Activated T-helper 17 cell treated with anti-CD3 and anti-CD28 coated beads, Interleukin-2, amount 50 U/mL, for 72 hours (primary cell): ENCODE measurements at regions not wholly inside any gene's neighbourhood (a gene's known extent, or its start where the extent isn't known, plus 50 kb on each side); places are given as distances from the start of the nearest gene placed in this dataset.

Experiments
- ATAC-seq: fragments of 150-1000 bp; cut with Tn5 transposase; replicated peaks from 2 replicates; pipeline ENCODE4 v1.10.0; 2021; ENCODE audit warnings: mild to moderate bottlenecking, moderate library complexity
- H3K27ac Mint-ChIP-seq: one replicate; pipeline ENCODE4 v1.8.0; 2022; ENCODE audit warnings: mixed read lengths
- H3K27me3 Mint-ChIP-seq: one replicate; pipeline ENCODE4 v1.8.0; 2022; ENCODE audit warnings: mixed read lengths
- H3K36me3 Mint-ChIP-seq: one replicate; pipeline ENCODE4 v1.8.0; 2022; ENCODE audit warnings: low read depth, mild to moderate bottlenecking, mixed read lengths
- H3K4me1 Mint-ChIP-seq: one replicate; pipeline ENCODE4 v1.8.0; 2022; ENCODE audit warnings: mixed read lengths
- H3K4me3 Mint-ChIP-seq: one replicate; pipeline ENCODE4 v1.8.0; 2022; ENCODE audit warnings: mild to moderate bottlenecking, mixed read lengths
- H3K9me3 Mint-ChIP-seq: one replicate; pipeline ENCODE4 v1.8.0; 2022; ENCODE audit warnings: mixed read lengths

DNA sequence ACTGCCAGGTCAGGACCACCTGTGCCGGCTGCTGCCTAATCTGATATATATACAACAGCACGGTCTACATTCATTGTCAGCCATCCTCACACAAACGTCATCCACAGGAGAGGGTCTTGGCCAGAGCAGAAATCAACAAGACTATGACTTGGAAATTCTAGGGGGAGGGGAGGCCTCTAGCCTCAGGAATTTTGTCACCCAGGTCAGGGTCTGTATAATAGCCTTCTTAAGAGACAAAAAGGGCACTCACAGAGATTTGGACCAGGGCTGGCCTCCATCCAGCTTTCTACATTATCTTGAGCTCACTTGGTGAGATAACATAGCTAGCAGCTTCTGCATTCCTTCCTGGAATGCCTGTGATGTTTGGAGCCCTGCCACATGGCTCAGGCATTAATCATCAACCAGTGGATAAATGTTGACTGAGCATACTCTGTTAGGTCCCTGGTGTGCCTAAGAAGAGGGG, 50.4 kb upstream of the CTIF start:
- Mint-ChIP-seq H3K27me3 (peaks cover 27% of the 10 kb centered on the region), H3K27ac (no peak overlapping the region), H3K4me1 (peaks cover 2% of the 10 kb centered on the region), H3K36me3 (no peaks in the 10 kb centered on the region), H3K4me3 (no peak overlapping the region), H3K9me3 (no peaks in the 10 kb centered on the region)
- no peak for ATAC-seq

- no peaks in the 10 kb centered on the region for H3K9me3 Mint-ChIP-seq
- ATAC-seq, result no peak
- no peaks in the 10 kb centered on the region for H3K4me1 Mint-ChIP-seq
- peaks cover 15% of the 10 kb centered on the region for H3K27me3 Mint-ChIP-seq
- no peak overlapping the region for H3K27ac Mint-ChIP-seq
- no peak overlapping the region for H3K4me3 Mint-ChIP-seq
- no peaks in the 10 kb centered on the region for H3K36me3 Mint-ChIP-seq
Measured at GRCh38 chr18:48486754-48487153, 52.1 kb upstream of the CTIF start.

DNA sequence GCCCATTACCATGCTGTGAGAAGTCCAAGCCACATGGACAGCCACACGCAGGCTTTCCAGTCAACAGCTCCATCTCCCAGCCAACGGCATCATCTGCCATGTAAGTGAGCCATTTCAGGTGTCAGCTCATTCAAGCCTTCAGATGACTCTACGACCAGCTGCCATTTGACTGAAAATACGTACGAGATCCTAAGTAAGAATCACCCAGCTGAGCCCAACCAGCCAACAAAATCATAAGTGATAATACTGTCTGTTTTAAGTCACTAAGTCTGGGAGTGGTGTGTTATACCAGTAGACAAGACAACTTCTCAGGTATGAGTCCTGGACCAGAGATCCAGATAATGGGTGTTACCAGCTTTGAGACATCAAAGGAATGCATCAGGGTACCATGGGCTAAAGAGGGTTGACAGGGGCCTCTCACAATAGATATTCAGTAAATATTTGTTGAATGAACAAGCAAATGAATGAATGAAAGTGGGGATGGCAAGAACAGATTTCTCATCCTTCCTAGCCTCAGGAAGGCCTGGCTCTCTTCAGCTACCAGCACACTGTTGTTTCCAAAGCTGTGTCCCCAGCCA, 52.9 kb upstream of the CTIF start:
- Mint-ChIP-seq H3K4me3 (no peak overlapping the region), H3K36me3 (no peaks in the 10 kb centered on the region), H3K4me1 (no peaks in the 10 kb centered on the region), H3K9me3 (no peaks in the 10 kb centered on the region), H3K27ac (no peak overlapping the region), H3K27me3 (peaks cover 12% of the 10 kb centered on the region)
- no peak for ATAC-seq

GRCh38 chr18:48481092-48481491, 57.7 kb upstream of the CTIF start:
- Mint-ChIP-seq H3K9me3 (no peaks in the 10 kb centered on the region), H3K4me1 (no peaks in the 10 kb centered on the region), H3K27ac (no peak overlapping the region), H3K4me3 (no peak overlapping the region), H3K36me3 (no peaks in the 10 kb centered on the region), H3K27me3 (peaks cover 14% of the 10 kb centered on the region)
- ATAC-seq, result no peak

DNA sequence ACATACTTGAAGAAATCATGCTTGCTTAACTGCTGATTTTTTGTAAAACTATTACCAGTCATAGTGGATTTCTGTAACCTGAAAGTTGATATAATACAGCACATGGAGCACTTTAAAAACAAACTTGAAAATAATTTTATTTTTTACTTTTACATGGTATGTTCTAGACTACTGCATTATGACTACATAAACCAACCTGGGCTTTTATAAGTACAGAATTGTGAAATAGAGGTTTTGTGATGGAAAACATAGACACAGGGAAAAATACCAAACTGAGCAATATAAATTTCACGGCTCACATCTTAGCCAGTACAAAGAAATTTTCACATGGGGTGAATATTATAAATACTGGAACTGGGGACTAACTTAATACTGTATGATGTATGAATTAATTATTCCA, 59.3 kb upstream of the CTIF start:
- Mint-ChIP-seq H3K4me3 (no peak overlapping the region), H3K27me3 (peaks cover 19% of the 10 kb centered on the region), H3K36me3 (no peaks in the 10 kb centered on the region), H3K9me3 (no peaks in the 10 kb centered on the region), H3K4me1 (no peaks in the 10 kb centered on the region), H3K27ac (no peak overlapping the region)
- no peak for ATAC-seq

DNA sequence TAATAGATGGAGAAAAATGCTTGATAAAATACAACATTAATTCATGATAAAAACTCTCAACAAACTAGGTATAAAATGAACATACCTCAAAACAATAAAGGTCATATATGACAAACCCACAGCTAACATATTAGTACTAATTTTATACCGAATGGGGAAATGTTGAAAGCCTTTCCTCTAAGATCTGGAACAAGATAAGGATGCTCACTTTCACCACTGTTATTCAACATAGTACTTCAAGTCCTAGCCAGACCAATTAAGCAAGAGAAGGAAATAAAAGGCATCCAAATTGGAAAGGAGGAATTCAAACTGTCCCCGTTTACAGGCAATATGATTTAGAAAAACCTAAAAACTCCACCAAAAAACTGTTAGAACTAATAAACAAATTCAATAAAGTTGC, 61.5 kb upstream of the CTIF start:
- Mint-ChIP-seq H3K9me3 (peaks cover 5% of the 10 kb centered on the region), H3K36me3 (no peaks in the 10 kb centered on the region), H3K4me1 (no peaks in the 10 kb centered on the region), H3K4me3 (no peak overlapping the region), H3K27ac (no peak overlapping the region), H3K27me3 (peaks cover 29% of the 10 kb centered on the region)
- no peak for ATAC-seq

GRCh38 chr18:48476550-48476917, 62.3 kb upstream of the CTIF start:
- H3K9me3 Mint-ChIP-seq, result peaks cover 8% of the 10 kb centered on the region
- no peak for ATAC-seq
- no peaks in the 10 kb centered on the region for H3K36me3 Mint-ChIP-seq
- H3K4me3 Mint-ChIP-seq, result no peak overlapping the region
- no peaks in the 10 kb centered on the region for H3K4me1 Mint-ChIP-seq
- no peak overlapping the region for H3K27ac Mint-ChIP-seq
- peaks cover 31% of the 10 kb centered on the region for H3K27me3 Mint-ChIP-seq

DNA sequence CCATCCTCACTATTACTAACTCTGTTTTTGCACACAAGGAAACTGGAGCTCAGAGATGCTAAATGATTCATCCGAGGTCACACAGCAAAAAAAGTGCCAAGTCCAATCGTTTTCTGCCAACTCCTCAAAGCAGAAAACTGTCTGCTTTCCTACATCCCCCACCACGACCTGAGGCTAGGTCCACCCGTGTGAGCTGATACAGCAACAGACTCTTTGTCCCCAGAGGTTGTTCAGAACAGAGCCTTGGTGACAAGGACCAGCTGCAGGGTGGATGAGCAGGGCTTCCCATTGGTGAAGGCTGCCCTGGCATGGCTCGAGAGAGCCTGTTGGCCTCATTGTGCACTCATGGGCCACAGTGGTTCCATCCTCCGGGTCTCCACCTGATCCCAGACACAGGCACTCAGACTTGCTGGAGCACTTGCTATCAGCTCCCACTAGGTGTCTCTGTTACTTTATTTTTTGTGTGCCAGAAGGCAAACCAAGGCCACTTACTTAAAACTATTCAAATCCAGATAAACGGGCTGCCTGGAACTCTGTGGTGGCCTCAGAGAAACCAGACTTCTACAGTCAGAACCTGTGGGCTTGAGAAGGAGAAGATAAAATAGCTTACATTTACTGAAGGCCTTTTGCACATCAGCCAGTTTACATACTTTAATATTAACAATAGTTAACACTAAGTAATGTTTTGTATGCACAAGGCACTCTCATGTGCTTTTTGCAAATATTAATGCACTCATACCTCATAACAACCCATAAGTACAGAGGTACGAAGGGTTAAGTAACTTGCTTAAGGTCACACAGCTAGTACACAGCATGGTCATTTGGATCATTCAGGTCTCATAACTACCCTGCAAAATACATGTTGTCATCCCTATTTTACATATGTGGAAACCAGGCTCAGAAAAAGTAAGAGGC, 62.9 kb upstream of the CTIF start:
- no peaks in the 10 kb centered on the region for H3K4me1 Mint-ChIP-seq
- H3K27me3 Mint-ChIP-seq, result peaks cover 33% of the 10 kb centered on the region
- H3K27ac Mint-ChIP-seq, result no peak overlapping the region
- ATAC-seq, result peak; percentile 66
- H3K36me3 Mint-ChIP-seq, result no peaks in the 10 kb centered on the region
- peaks cover 8% of the 10 kb centered on the region for H3K9me3 Mint-ChIP-seq
- H3K4me3 Mint-ChIP-seq, result no peak overlapping the region

GRCh38 chr18:48473816-48474215, 64.6 kb upstream of the ZBTB7C start:
- no peaks in the 10 kb centered on the region for H3K36me3 Mint-ChIP-seq
- H3K4me3 Mint-ChIP-seq, result no peak overlapping the region
- peaks cover 8% of the 10 kb centered on the region for H3K9me3 Mint-ChIP-seq
- peaks cover 40% of the 10 kb centered on the region for H3K27me3 Mint-ChIP-seq
- no peaks in the 10 kb centered on the region for H3K4me1 Mint-ChIP-seq
- H3K27ac Mint-ChIP-seq, result no peak overlapping the region
- no peak for ATAC-seq

GRCh38 chr18:48472610-48473009, 63.4 kb upstream of the ZBTB7C start:
- H3K36me3 Mint-ChIP-seq, result no peaks in the 10 kb centered on the region
- H3K27ac Mint-ChIP-seq, result no peak overlapping the region
- ATAC-seq, result no peak
- no peak overlapping the region for H3K4me3 Mint-ChIP-seq
- H3K4me1 Mint-ChIP-seq, result no peaks in the 10 kb centered on the region
- H3K9me3 Mint-ChIP-seq, result peaks cover 8% of the 10 kb centered on the region
- H3K27me3 Mint-ChIP-seq, result peaks cover 40% of the 10 kb centered on the region

DNA sequence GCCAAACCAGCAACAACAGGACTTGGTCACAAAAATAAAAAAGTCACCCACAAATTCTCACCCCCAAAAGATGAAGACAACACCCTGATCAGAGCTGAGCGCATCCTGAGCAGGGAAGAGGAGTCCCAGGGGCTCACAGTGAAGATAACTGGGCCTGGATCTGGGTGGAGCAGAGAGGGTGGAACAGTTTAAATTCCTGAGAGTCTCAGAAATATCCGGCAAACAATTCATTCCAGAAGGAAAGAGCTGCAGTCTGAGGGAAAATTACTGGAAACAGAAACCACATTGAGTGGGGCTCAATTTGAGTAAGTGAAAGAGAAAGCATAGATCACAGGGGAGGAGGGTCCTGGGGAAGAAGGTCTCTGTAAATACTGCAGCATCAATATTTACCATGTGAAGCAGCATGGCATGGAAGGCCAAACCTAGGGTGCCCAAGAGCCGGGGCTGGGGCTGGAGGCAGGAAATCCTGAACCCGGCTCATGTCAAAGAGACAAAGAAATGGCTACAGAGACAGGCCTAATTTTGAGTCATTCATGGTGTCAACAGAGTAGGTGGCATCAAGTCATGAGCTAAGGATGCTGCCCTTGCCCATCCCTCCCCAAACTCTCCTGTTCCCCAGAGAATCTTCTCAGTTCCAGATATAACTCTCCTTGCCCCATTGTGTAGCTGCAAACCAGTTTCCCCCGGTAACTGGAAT, 61.4 kb upstream of the ZBTB7C start:
- H3K27ac Mint-ChIP-seq, result no peak overlapping the region
- no peak for ATAC-seq
- H3K9me3 Mint-ChIP-seq, result peaks cover 8% of the 10 kb centered on the region
- no peaks in the 10 kb centered on the region for H3K36me3 Mint-ChIP-seq
- peaks cover 41% of the 10 kb centered on the region for H3K27me3 Mint-ChIP-seq
- no peak overlapping the region for H3K4me3 Mint-ChIP-seq
- no peaks in the 10 kb centered on the region for H3K4me1 Mint-ChIP-seq

GRCh38 chr18:48468151-48468550, 59.0 kb upstream of the ZBTB7C start:
- peaks cover 49% of the 10 kb centered on the region for H3K27me3 Mint-ChIP-seq

DNA sequence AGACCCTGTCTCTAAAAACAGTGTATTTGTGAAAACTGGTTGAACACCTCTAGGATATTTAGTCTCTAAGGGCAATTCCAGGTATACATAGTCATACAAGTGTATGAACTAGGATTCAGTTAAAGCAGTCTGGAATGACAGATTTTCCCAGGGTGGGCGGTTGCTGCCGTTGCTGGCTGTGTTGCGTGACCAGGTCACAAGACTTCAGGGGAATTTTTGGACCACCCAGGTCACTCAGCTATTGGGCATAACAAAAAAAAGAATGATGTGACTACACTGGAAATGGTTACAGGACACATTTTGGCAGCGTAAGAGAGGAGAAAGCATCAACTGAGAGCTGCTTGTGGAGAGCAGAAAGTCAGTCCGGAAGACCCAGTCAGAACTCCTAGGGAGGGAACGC, 58.0 kb upstream of the ZBTB7C start:
- Mint-ChIP-seq H3K4me1 (no peaks in the 10 kb centered on the region), H3K36me3 (no peaks in the 10 kb centered on the region), H3K4me3 (no peak overlapping the region), H3K27ac (no peak overlapping the region), H3K9me3 (peaks cover 2% of the 10 kb centered on the region), H3K27me3 (peaks cover 45% of the 10 kb centered on the region)
- ATAC-seq, result no peak

More at GRCh38 chr18:48468151-48468550, 59.0 kb upstream of the ZBTB7C start:
- no peak for ATAC-seq
- Mint-ChIP-seq H3K9me3 (peaks cover 8% of the 10 kb centered on the region), H3K4me1 (no peaks in the 10 kb centered on the region), H3K27ac (no peak overlapping the region), H3K36me3 (no peaks in the 10 kb centered on the region), H3K4me3 (no peak overlapping the region)

- Mint-ChIP-seq H3K4me3 (no peak overlapping the region), H3K4me1 (no peaks in the 10 kb centered on the region), H3K36me3 (no peaks in the 10 kb centered on the region), H3K27ac (no peak overlapping the region), H3K9me3 (no peaks in the 10 kb centered on the region), H3K27me3 (peaks cover 37% of the 10 kb centered on the region)
- ATAC-seq, result no peak
Measured at GRCh38 chr18:48462510-48462909, 53.3 kb upstream of the ZBTB7C start.
